Activated B cell treated with CpG ODN at 0.5 μM for 24 hours (primary cell): ENCODE measurements at regions not wholly inside any gene's neighbourhood (a gene's known extent, or its start where the extent isn't known, plus 50 kb on each side); places are given as distances from the start of the nearest gene placed in this dataset.

Experiments used
- ATAC-seq: fragments of 200-7000 bp; cut with Tn5 transposase; one replicate; pipeline ENCODE4 v1.10.0; 2021; ENCODE audit warnings: low read depth, mild to moderate bottlenecking, moderate library complexity
- CTCF ChIA-PET: fragments of 350-600 bp; sonication (Branson Sonifier 250); formaldehyde crosslinking; loops from one replicate; lab custom pipeline; 2021; ENCODE audit warnings: antibody characterized with exemption; lab: Charles Lee
- POLR2A ChIA-PET: fragments of 350-600 bp; sonication (Branson Sonifier 250); formaldehyde crosslinking; loops from one replicate; lab custom pipeline; 2021; ENCODE audit warnings: antibody characterized with exemption; lab: Charles Lee
- DNase-seq: peaks from one replicate; pipeline ENCODE4 v3.0.0; 2022
- H3K27ac Mint-ChIP-seq: one replicate; pipeline ENCODE4 v1.8.0; 2020; ENCODE audit warnings: mixed read lengths
- H3K27me3 Mint-ChIP-seq: one replicate; pipeline ENCODE4 v1.8.0; 2021; ENCODE audit warnings: mixed read lengths
- H3K36me3 Mint-ChIP-seq: one replicate; pipeline ENCODE4 v1.8.0; 2021; ENCODE audit warnings: low read depth, mixed read lengths
- H3K4me1 Mint-ChIP-seq: one replicate; pipeline ENCODE4 v1.8.0; 2021; ENCODE audit warnings: mixed read lengths
- H3K4me3 Mint-ChIP-seq: one replicate; pipeline ENCODE4 v1.8.0; 2020; ENCODE audit warnings: mild to moderate bottlenecking, mixed read lengths
- H3K9me3 Mint-ChIP-seq: one replicate; pipeline ENCODE4 v1.8.0; 2020; ENCODE audit warnings: mixed read lengths
- intact Hi-C: fragments of 100-400 bp; cut with micrococcal nuclease; formaldehyde crosslinking; loops from one replicate; pipeline ENCODE4 v1.15.1; 2024
- TF ChIP-seq, protein P1 (sequence below): fragments of 200-600 bp; IDR thresholded peaks from one replicate; pipeline ENCODE4 v1.8.0; 2022; ENCODE audit warnings: antibody characterized with exemption, mild to moderate bottlenecking

DNA sequence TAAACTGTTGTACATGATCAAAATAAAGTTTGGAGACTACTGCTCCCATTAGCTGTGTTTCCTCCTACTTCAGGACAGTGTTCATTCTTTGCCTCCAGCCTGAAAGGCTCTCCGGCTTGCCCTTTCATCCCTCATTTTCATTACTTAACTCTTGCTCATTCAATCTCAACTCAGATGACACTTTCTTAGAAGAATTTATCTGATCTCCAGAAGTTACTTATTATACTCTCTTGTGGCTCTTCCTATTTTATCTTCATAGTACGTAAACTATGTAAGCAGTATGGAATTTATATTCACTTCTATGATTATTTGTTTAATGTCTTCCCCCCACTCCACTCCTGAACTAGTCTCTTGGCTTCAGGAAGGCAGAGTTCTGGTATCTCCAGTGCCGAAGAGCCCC, 1737.9 kb upstream of the C9orf72 start:
- Mint-ChIP-seq H3K27ac (no peak overlapping the region), H3K4me3 (no peak overlapping the region), H3K36me3 (no peaks in the 10 kb centered on the region), H3K4me1 (no peaks in the 10 kb centered on the region), H3K9me3 (no peaks in the 10 kb centered on the region), H3K27me3 (no peaks in the 10 kb centered on the region)
- TF ChIP-seq, protein P1, sequence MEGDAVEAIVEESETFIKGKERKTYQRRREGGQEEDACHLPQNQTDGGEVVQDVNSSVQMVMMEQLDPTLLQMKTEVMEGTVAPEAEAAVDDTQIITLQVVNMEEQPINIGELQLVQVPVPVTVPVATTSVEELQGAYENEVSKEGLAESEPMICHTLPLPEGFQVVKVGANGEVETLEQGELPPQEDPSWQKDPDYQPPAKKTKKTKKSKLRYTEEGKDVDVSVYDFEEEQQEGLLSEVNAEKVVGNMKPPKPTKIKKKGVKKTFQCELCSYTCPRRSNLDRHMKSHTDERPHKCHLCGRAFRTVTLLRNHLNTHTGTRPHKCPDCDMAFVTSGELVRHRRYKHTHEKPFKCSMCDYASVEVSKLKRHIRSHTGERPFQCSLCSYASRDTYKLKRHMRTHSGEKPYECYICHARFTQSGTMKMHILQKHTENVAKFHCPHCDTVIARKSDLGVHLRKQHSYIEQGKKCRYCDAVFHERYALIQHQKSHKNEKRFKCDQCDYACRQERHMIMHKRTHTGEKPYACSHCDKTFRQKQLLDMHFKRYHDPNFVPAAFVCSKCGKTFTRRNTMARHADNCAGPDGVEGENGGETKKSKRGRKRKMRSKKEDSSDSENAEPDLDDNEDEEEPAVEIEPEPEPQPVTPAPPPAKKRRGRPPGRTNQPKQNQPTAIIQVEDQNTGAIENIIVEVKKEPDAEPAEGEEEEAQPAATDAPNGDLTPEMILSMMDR = no peak
- DNase-seq = no peak
- intact Hi-C loops = no loop called here
- CTCF ChIA-PET = no interaction called here
- no peak for ATAC-seq
- POLR2A ChIA-PET = no interaction called here

- Mint-ChIP-seq H3K4me1 (no peaks in the 10 kb centered on the region), H3K36me3 (no peaks in the 10 kb centered on the region), H3K27me3 (no peaks in the 10 kb centered on the region), H3K27ac (no peak overlapping the region), H3K4me3 (no peak overlapping the region), H3K9me3 (no peaks in the 10 kb centered on the region)
- DNase-seq (no peak), ATAC-seq (no peak)
- intact Hi-C loops = no loop called here
- TF ChIP-seq, protein P1 = no peak
- CTCF ChIA-PET = no interaction called here
- POLR2A ChIA-PET = no interaction called here
Measured at GRCh38 chr9:29312327-29312726, 1739.0 kb upstream of the C9orf72 start.

GRCh38 chr9:29319736-29320513, 1746.6 kb upstream of the C9orf72 start:
- ChIA-PET CTCF (no interaction called here), POLR2A (no interaction called here)
- Mint-ChIP-seq H3K36me3 (no peaks in the 10 kb centered on the region), H3K27ac (no peak overlapping the region), H3K4me3 (no peak overlapping the region), H3K9me3 (peaks cover 9% of the 10 kb centered on the region), H3K4me1 (no peaks in the 10 kb centered on the region), H3K27me3 (no peaks in the 10 kb centered on the region)
- intact Hi-C loops = no loop called here
- TF ChIP-seq, protein P1 = no peak
- ATAC-seq = no peak
- DNase-seq = no peak

DNA sequence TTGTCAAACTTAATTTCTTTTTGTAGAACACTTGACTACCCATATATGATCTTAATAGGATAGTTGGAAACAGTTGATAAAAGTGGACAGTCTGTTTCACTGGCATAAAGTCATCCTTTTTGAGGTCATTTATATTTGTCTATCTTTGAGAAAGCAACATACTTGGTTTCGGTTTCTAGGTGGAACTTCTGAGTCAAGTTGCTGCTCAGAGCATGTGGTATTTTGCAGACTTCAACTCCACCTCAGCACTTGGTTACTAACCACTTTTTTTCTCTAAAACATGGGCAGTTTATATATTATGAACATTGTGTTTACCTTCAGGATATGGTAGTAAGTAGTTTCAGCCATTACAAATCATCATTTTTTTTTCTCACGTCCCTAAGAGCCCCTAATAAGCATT, 1749.0 kb upstream of the C9orf72 start:
- POLR2A ChIA-PET = no interaction called here
- TF ChIP-seq, protein P1 = no peak
- peaks cover 9% of the 10 kb centered on the region for H3K9me3 Mint-ChIP-seq
- no peak for ATAC-seq
- intact Hi-C loops = no loop called here
- no peak overlapping the region for H3K27ac Mint-ChIP-seq
- CTCF ChIA-PET = no interaction called here
- no peak overlapping the region for H3K4me3 Mint-ChIP-seq
- H3K4me1 Mint-ChIP-seq = no peaks in the 10 kb centered on the region
- H3K36me3 Mint-ChIP-seq = no peaks in the 10 kb centered on the region
- no peak for DNase-seq
- H3K27me3 Mint-ChIP-seq = no peaks in the 10 kb centered on the region

DNA sequence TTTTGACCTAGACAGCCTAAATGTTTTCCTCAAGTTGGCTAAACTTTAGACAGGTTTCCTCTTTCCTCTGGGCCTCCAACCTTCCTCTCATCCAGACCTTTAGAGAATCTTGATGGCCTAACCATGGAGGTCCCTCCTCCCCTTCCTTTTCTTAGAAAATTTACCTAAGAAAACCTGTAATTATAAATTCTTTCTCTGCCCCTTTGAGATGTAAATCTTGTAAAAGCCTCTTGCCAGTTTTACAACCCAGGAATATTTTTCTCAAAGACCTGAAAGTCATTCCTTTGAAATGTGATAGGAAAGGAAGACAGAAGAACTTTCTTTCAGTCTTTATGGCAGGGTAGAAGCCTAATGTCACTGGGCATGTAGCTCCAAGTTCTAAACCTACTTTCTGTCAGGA, 1752.6 kb upstream of the C9orf72 start:
- Mint-ChIP-seq H3K4me1 (no peaks in the 10 kb centered on the region), H3K27me3 (no peaks in the 10 kb centered on the region), H3K4me3 (no peak overlapping the region), H3K36me3 (no peaks in the 10 kb centered on the region), H3K9me3 (peaks cover 9% of the 10 kb centered on the region), H3K27ac (no peak overlapping the region)
- ChIA-PET POLR2A (no interaction called here), CTCF (no interaction called here)
- intact Hi-C loops = no loop called here
- ATAC-seq (no peak), DNase-seq (no peak)
- TF ChIP-seq, protein P1 = no peak
